Fibroblast of mammary gland (primary cell): ENCODE measurements at regions not wholly inside any gene's neighbourhood (a gene's known extent, or its start where the extent isn't known, plus 50 kb on each side); places are given as distances from the start of the nearest gene placed in this dataset.
A peak's percentile ranks its signal among the peaks of the same experiment; 100 is the strongest.

Experiments
- DNase-seq: peaks from one replicate; pipeline ENCODE4 v3.0.0-alpha.2; 2010; ENCODE audit warnings: low read depth
- H3K4me3 ChIP-seq: 2 replicates; pipeline ENCODE4 v1.5.1; 2011; ENCODE audit warnings: low read depth, mild to moderate bottlenecking, low read length, moderate library complexity; ENCODE audit not compliant: control insufficient read depth
- TF ChIP-seq, protein P1 (sequence below): conservative IDR thresholded peaks from 2 replicates; pipeline ENCODE4 v1.5.1; 2011; ENCODE audit warnings: low read depth, low read length, inconsistent platforms; ENCODE audit not compliant: control insufficient read depth, insufficient read depth

GRCh38 chr6:6808915-6809314 lies 220.4 kb downstream of the LY86 start:
- DNase-seq: no peak
- TF ChIP-seq, protein P1, sequence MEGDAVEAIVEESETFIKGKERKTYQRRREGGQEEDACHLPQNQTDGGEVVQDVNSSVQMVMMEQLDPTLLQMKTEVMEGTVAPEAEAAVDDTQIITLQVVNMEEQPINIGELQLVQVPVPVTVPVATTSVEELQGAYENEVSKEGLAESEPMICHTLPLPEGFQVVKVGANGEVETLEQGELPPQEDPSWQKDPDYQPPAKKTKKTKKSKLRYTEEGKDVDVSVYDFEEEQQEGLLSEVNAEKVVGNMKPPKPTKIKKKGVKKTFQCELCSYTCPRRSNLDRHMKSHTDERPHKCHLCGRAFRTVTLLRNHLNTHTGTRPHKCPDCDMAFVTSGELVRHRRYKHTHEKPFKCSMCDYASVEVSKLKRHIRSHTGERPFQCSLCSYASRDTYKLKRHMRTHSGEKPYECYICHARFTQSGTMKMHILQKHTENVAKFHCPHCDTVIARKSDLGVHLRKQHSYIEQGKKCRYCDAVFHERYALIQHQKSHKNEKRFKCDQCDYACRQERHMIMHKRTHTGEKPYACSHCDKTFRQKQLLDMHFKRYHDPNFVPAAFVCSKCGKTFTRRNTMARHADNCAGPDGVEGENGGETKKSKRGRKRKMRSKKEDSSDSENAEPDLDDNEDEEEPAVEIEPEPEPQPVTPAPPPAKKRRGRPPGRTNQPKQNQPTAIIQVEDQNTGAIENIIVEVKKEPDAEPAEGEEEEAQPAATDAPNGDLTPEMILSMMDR: no peak
- no peak overlapping the region for H3K4me3 ChIP-seq

DNA sequence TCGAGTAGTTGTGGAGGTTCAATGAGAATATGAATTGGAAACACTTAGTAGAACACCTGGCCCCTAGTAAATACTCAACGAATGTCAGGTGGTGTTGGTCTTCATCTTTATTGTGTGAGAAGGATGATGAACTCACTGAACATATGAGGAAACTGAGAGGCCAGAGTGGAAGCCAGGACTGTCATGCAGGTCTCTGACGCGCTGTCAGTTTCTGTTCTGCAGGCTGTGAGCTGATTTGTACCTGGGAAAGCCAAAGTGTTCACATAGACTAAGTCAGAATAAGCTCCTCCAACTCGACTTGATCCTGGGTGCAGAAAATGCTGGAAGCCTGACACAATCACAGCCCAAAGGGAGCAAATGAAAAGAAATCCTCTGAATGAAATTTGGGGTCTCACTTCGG lies 222.2 kb downstream of the LY86 start:
- peak overlapping the region; percentile 27 for H3K4me3 ChIP-seq
- TF ChIP-seq, protein P1: no peak
- DNase-seq: no peak

GRCh38 chr6:6811128-6812009 lies 222.8 kb downstream of the LY86 start:
- peak; percentile 75 for DNase-seq

DNA sequence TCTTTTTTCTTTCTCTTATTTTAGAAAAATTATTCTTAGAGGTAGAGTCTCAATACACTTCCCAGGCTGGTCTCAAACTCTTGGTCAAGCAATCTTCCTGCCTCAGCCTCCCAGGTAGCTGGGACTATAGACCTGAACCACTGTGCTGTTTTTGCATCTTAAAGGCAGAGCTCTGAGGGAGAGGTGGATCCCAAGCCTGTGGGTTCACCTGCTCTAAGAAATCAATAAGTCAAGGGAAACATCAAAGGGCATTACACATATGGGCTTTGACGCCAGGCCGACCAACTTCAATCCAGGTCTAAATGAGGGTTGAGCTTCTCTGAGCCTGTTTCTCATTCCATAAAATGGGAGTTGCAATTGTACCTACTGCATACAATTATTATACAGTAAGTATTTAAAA lies 223.9 kb downstream of the LY86 start:
- no peak for DNase-seq
- TF ChIP-seq, protein P1: no peak
- H3K4me3 ChIP-seq: no peak overlapping the region

More at GRCh38 chr6:6811128-6812009, 222.8 kb downstream of the LY86 start:
- peak overlapping the region; percentile 27 for H3K4me3 ChIP-seq
- TF ChIP-seq, protein P1: no peak

DNA sequence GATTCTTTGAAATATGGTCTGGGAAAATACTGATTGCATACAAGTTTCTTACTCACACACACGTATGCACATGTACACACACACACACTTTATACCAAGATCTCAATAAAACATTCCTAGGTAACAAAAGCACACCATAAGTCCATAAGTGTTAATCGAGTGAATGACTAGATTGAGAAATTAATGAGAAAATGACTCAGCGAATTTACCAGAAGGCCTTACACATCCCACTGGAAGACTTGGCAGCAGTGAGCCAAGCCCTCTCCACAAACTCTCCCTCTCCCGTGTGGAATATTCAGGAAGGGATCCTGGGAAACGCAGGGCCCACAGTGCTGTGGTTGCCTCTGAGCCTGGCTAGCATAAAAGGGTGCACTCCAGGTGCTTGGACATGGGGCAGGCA lies 227.2 kb downstream of the LY86 start:
- TF ChIP-seq, protein P1: no peak

DNA sequence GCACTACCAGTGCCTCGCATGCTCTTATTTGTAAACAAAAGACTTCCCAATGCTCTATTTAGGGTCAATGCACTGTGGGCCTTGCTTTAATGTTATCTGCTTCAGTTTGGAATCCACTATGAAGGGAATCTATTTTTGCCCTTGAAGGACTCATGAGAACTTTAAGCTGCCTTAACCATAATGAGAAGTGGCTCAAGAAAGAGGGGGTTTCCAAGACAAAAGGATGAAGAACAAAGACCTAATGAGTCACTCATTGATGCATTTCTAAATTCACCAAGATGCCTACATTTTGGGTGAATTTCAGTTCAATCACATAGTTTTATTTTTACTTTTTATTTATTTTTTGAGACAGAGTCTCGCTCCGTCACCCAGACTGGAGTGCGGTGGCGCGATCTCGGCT lies 228.2 kb downstream of the LY86 start:
- DNase-seq: no peak
- H3K4me3 ChIP-seq: no peak overlapping the region
- TF ChIP-seq, protein P1: no peak

More for the DNA sequence above, 227.2 kb downstream of the LY86 start:
- no peak overlapping the region for H3K4me3 ChIP-seq
- DNase-seq: peak; percentile 17
